HEK293T (cell line): ENCODE measurements at regions not wholly inside any gene's neighbourhood (a gene's known extent, or its start where the extent isn't known, plus 50 kb on each side); places are given as distances from the start of the nearest gene placed in this dataset.

Experiments
- CTCF ChIA-PET: fragments of 350-600 bp; formaldehyde crosslinking; extraction: SDS; loops from one replicate; lab custom pipeline; 2021; ENCODE audit warnings: antibody characterized with exemption, inconsistent platforms; lab: Yijun Ruan, JAX
- POLR2A ChIA-PET: fragments of 350-600 bp; formaldehyde crosslinking; extraction: SDS; loops from one replicate; lab custom pipeline; 2020; ENCODE audit warnings: antibody characterized with exemption, inconsistent platforms; lab: Yijun Ruan, JAX
- DNase-seq: peaks from one replicate; pipeline ENCODE4 v3.0.0; 2012; ENCODE audit warnings: mixed read lengths; ENCODE audit errors: extremely low spot score
- ARNT ChIP-seq: fragments of 450-650 bp; IDR thresholded peaks from 2 replicates; pipeline ENCODE4 v1.6.1; 2017; ENCODE audit warnings: mild to moderate bottlenecking
- BHLHE40 ChIP-seq: fragments of 450-650 bp; IDR thresholded peaks from 2 replicates; pipeline ENCODE4 v1.6.1; 2016; ENCODE audit warnings: mild to moderate bottlenecking, moderate library complexity, borderline replicate concordance
- CTBP1 ChIP-seq: fragments of 450-650 bp; IDR thresholded peaks from 2 replicates; pipeline ENCODE4 v1.6.1; 2016; ENCODE audit warnings: borderline replicate concordance
- ELF4 ChIP-seq: fragments of 450-650 bp; IDR thresholded peaks from 2 replicates; pipeline ENCODE4 v1.6.1; 2017; ENCODE audit warnings: antibody characterized with exemption
- FOXA1 ChIP-seq: fragments of 450-650 bp; IDR thresholded peaks from 2 replicates; pipeline ENCODE4 v1.6.1; 2016; ENCODE audit warnings: mild to moderate bottlenecking
- FOXK2 ChIP-seq: fragments of 450-650 bp; IDR thresholded peaks from 2 replicates; pipeline ENCODE4 v1.6.1; 2016; ENCODE audit warnings: mild to moderate bottlenecking
- FOXM1 ChIP-seq: fragments of 450-650 bp; IDR thresholded peaks from 2 replicates; pipeline ENCODE4 v1.6.1; 2017; ENCODE audit warnings: mild to moderate bottlenecking, borderline replicate concordance
- HDGF ChIP-seq: fragments of 450-650 bp; IDR thresholded peaks from 2 replicates; pipeline ENCODE4 v1.6.1; 2017; ENCODE audit warnings: antibody characterized with exemption, borderline replicate concordance
- L3MBTL2 ChIP-seq: fragments of 450-650 bp; conservative IDR thresholded peaks from 2 replicates; pipeline ENCODE4 v1.6.1; 2016; ENCODE audit warnings: mild to moderate bottlenecking
- LEF1 ChIP-seq: fragments of 450-650 bp; IDR thresholded peaks from 2 replicates; pipeline ENCODE4 v1.6.1; 2017; ENCODE audit warnings: mild to moderate bottlenecking, borderline replicate concordance
- NFRKB ChIP-seq: fragments of 450-650 bp; IDR thresholded peaks from 2 replicates; pipeline ENCODE4 v1.6.1; 2016; ENCODE audit warnings: mild to moderate bottlenecking, moderate library complexity
- PKNOX1 ChIP-seq: fragments of 450-650 bp; IDR thresholded peaks from 2 replicates; pipeline ENCODE4 v1.6.1; 2016
- SP1 ChIP-seq: fragments of 450-650 bp; IDR thresholded peaks from 2 replicates; pipeline ENCODE4 v1.6.1; 2017
- SUZ12 ChIP-seq: fragments of 450-650 bp; IDR thresholded peaks from 2 replicates; pipeline ENCODE4 v1.6.1; 2016; ENCODE audit warnings: mild to moderate bottlenecking
- TARDBP ChIP-seq: fragments of 450-650 bp; IDR thresholded peaks from 2 replicates; pipeline ENCODE4 v1.6.1; 2016
- ZNF384 ChIP-seq: fragments of 450-650 bp; IDR thresholded peaks from 2 replicates; pipeline ENCODE4 v1.6.1; 2016

GRCh38 chr5:167356374-167356773 is 935.1 kb upstream of the WWC1 start:
- DNase-seq, result no peak
- TF ChIP-seq TARDBP (no peak), NFRKB (no peak), ARNT (no peak), FOXK2 (no peak), CTBP1 (no peak), BHLHE40 (no peak), SUZ12 (no peak), SP1 (no peak), ELF4 (no peak)
- ChIA-PET CTCF (no interaction called here), POLR2A (no interaction called here)

GRCh38 chr5:167358868-167359492 is 932.5 kb upstream of the WWC1 start:
- POLR2A ChIA-PET, result no interaction called here
- CTCF ChIA-PET, result no interaction called here
- DNase-seq, result no peak
- TF ChIP-seq NFRKB (no peak), L3MBTL2 (no peak), ZNF384 (no peak), FOXM1 (no peak), LEF1 (no peak), PKNOX1 (no peak), SP1 (no peak), FOXA1 (no peak), CTBP1 (no peak), HDGF (no peak), BHLHE40 (no peak), TARDBP (no peak), SUZ12 (no peak), FOXK2 (no peak), ARNT (no peak), ELF4 (no peak)

DNA sequence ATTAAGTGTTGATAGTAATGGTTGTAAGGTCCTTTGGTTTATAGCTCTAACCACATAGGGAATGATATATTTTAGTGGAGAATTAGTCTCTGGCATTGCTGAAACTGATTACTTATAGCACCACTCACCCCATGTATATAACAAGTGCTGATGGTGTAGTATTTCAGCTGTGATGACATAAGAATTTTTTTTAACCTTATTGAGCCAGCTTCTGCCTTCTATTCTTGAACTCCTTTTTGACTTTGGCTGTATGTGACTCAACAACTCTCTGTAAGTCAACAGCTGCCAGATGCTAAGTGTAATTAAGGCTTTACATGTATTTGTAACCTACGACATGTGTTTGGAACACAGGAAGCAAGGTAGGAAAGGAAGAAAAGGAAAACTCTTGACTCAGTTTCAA is 929.6 kb upstream of the WWC1 start:
- POLR2A ChIA-PET, result no interaction called here
- TF ChIP-seq LEF1 (no peak), FOXA1 (no peak), HDGF (no peak)
- CTCF ChIA-PET, result no interaction called here
- no peak for DNase-seq

GRCh38 chr5:167363065-167363464 is 928.4 kb upstream of the WWC1 start:
- ChIA-PET CTCF (no interaction called here), POLR2A (no interaction called here)
- no peak for TF ChIP-seq LEF1
- TF ChIP-seq FOXA1, result no peak
- no peak for TF ChIP-seq HDGF
- TF ChIP-seq CTBP1, result no peak
- TF ChIP-seq ZNF384, result no peak
- TF ChIP-seq NFRKB, result no peak
- TF ChIP-seq TARDBP, result no peak
- no peak for TF ChIP-seq FOXK2
- no peak for TF ChIP-seq L3MBTL2
- TF ChIP-seq FOXM1, result no peak
- TF ChIP-seq ARNT, result no peak
- TF ChIP-seq BHLHE40, result no peak
- no peak for TF ChIP-seq PKNOX1
- TF ChIP-seq ELF4, result no peak
- DNase-seq, result no peak

GRCh38 chr5:167375125-167375524 is 916.3 kb upstream of the WWC1 start:
- DNase-seq, result no peak
- no peak for TF ChIP-seq NFRKB
- no peak for TF ChIP-seq LEF1
- no peak for TF ChIP-seq CTBP1
- TF ChIP-seq L3MBTL2, result no peak
- TF ChIP-seq FOXK2, result no peak
- TF ChIP-seq ZNF384, result no peak
- no peak for TF ChIP-seq ARNT
- CTCF ChIA-PET, result no interaction called here
- POLR2A ChIA-PET, result no interaction called here

- DNase-seq, result no peak
- POLR2A ChIA-PET, result no interaction called here
- TF ChIP-seq CTBP1 (no peak), SUZ12 (no peak), ARNT (no peak), FOXA1 (no peak), LEF1 (no peak), TARDBP (no peak), ELF4 (no peak), NFRKB (no peak), FOXK2 (no peak)
- CTCF ChIA-PET, result no interaction called here
Measured at GRCh38 chr5:167378894-167379723, 912.3 kb upstream of the WWC1 start.

DNA sequence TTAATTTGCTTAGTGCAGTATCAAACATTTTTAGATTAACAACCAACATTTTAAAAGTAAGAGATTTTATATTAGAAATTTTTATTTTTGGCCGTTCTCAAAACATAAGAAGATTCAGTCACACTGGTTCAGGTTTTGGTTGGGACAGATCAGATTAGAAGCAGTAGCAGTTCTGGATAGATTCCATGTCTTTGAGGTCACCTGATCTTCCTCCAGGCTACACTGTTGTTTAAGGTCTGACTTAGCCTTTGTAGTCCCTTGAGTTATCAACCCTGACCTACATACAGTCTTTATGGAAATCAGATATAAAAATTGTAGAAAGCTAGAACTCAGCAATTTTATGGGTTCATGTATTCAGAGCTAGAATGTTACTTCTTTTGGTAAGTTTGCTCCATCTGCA is 910.0 kb upstream of the WWC1 start:
- POLR2A ChIA-PET, result no interaction called here
- DNase-seq, result no peak

More for the DNA sequence above, 910.0 kb upstream of the WWC1 start:
- CTCF ChIA-PET, result interaction anchor here (0.7 kb wide), 1 partner anchor 186 kb away, joined by 3 read pairs; no protein-coding TSS in a partner anchor
- TF ChIP-seq PKNOX1 (no peak), TARDBP (no peak), ZNF384 (no peak), CTBP1 (no peak), ELF4 (no peak), FOXA1 (no peak), FOXK2 (no peak), SP1 (no peak), L3MBTL2 (no peak), HDGF (no peak), FOXM1 (no peak), SUZ12 (no peak), ARNT (no peak), BHLHE40 (no peak)
